GM13977 (cell line): ENCODE measurements at regions not wholly inside any gene's neighbourhood (a gene's known extent, or its start where the extent isn't known, plus 50 kb on each side); places are given as distances from the start of the nearest gene placed in this dataset.

Source experiments
- DNase-seq: peaks from one replicate; pipeline ENCODE4 v3.0.0; 2012; ENCODE audit warnings: low spot score
- CTCF ChIP-seq: IDR thresholded peaks from 2 replicates; pipeline ENCODE4 v1.5.1; 2012; ENCODE audit warnings: mild to moderate bottlenecking, control low read depth; ENCODE audit not compliant: insufficient read depth; ENCODE audit errors: extremely low read depth, missing control alignments
- in situ Hi-C: fragments of 300-500 bp; cut with MboI; formaldehyde crosslinking; loops from one replicate; pipeline ENCODE4 v1.12.0; 2022; ENCODE audit warnings: low sequenced_read_pairs, low pct_unique_long_range_greater_than_20kb, mixed read lengths, inconsistent platforms; ENCODE audit not compliant: unreplicated experiment

- no peak for TF ChIP-seq CTCF
- no peak for DNase-seq
- in situ Hi-C loops = no loop called here
These were observed 132.3 kb upstream of the ZBED5 start for GRCh38 chr11:10990160-10990559.

- no peak for TF ChIP-seq CTCF
- DNase-seq = no peak
- in situ Hi-C loops = no loop called here
These were observed 128.2 kb upstream of the ZBED5 start for GRCh38 chr11:10986006-10986405.

GRCh38 chr11:10984742-10985141, 126.9 kb upstream of the ZBED5 start:
- no peak for TF ChIP-seq CTCF
- in situ Hi-C loops = no loop called here
- no peak for DNase-seq

GRCh38 chr11:10984250-10984649, 126.4 kb upstream of the ZBED5 start:
- in situ Hi-C loops = no loop called here
- no peak for TF ChIP-seq CTCF
- no peak for DNase-seq

GRCh38 chr11:10982704-10983510, 125.1 kb upstream of the ZBED5 start:
- in situ Hi-C loops = no loop called here
- DNase-seq = no peak
- no peak for TF ChIP-seq CTCF

- DNase-seq = no peak
- in situ Hi-C loops = no loop called here
These were observed 121.7 kb upstream of the ZBED5 start for GRCh38 chr11:10979529-10979928.

More at GRCh38 chr11:10979529-10979928, 121.7 kb upstream of the ZBED5 start:
- TF ChIP-seq CTCF = no peak
